ENCODE measurements at regions not wholly inside any gene's neighbourhood (a gene's known extent, or its start where the extent isn't known, plus 50 kb on each side); places are given as distances from the start of the nearest gene placed in this dataset.

- Histone ChIP-seq H3K4me3 (no peak overlapping the region), H3K36me3 (no peaks in the 10 kb centered on the region), H3K9me3 (peaks cover 0 to 7% (median 0%) of the 10 kb centered on the region in 11 donors), H3K27ac (no peak overlapping the region), H3K4me1 (no peaks in the 10 kb centered on the region), H3K27me3 (no peaks in the 10 kb centered on the region)
- no peak for TF ChIP-seq CTCF (IDR thresholded peaks at IDR 0.05)
- DNase-seq (no peak), ATAC-seq (peak in 3 of 8 donors; percentile 33 to 81 (median 68))
- intact Hi-C loops (cut with DNase I), result no loop called here
Measured at GRCh38 chr13:70708775-70709174, 600.5 kb upstream of the KLHL1 start.

GRCh38 chr13:70703755-70704154, 595.5 kb upstream of the KLHL1 start:
- 62 to 75% methylated on average over 4 of the region's 4 CpGs for WGBS, 2 donors
- no peak overlapping the region for H3K4me3 ChIP-seq
- no peak for TF ChIP-seq CTCF (IDR thresholded peaks at IDR 0.05)
- H3K36me3 ChIP-seq, result no peaks in the 10 kb centered on the region
- ATAC-seq, result no peak
- no peak for DNase-seq
- no peaks in the 10 kb centered on the region for H3K27me3 ChIP-seq
- peaks cover 0 to 13% (median 0%) of the 10 kb centered on the region in 11 donors for H3K9me3 ChIP-seq
- H3K4me1 ChIP-seq, result no peaks in the 10 kb centered on the region
- H3K27ac ChIP-seq, result no peak overlapping the region
- intact Hi-C loops (cut with DNase I), result loop anchor here in 1 of 10 donors (1.0 kb wide), 1 partner anchor 38 kb away; no protein-coding TSS in a partner anchor

- Histone ChIP-seq H3K4me1 (no peaks in the 10 kb centered on the region), H3K9me3 (peaks cover 0 to 7% (median 0%) of the 10 kb centered on the region in 11 donors), H3K27me3 (no peaks in the 10 kb centered on the region), H3K27ac (no peak overlapping the region), H3K36me3 (no peaks in the 10 kb centered on the region), H3K4me3 (no peak overlapping the region)
- no peak for TF ChIP-seq CTCF (IDR thresholded peaks at IDR 0.05)
- no peak for DNase-seq
- WGBS, 2 donors, result 56 to 62% methylated on average over 3 of the region's 3 CpGs
- intact Hi-C loops (cut with DNase I), result no loop called here
- ATAC-seq, result no peak
Measured at GRCh38 chr13:70694996-70695715, 586.9 kb upstream of the KLHL1 start.

- no peak for ATAC-seq
- Histone ChIP-seq H3K9me3 (peaks cover 0 to 3% (median 0%) of the 10 kb centered on the region in 11 donors), H3K27ac (no peak overlapping the region), H3K4me1 (no peaks in the 10 kb centered on the region), H3K4me3 (no peak overlapping the region), H3K27me3 (no peaks in the 10 kb centered on the region), H3K36me3 (no peaks in the 10 kb centered on the region)
- intact Hi-C loops (cut with DNase I), result no loop called here
- TF ChIP-seq CTCF (IDR thresholded peaks at IDR 0.05), result no peak
- no peak for DNase-seq
Measured at GRCh38 chr13:70668983-70669382, 560.7 kb upstream of the KLHL1 start.
